GM13976 (cell line): ENCODE measurements at regions not wholly inside any gene's neighbourhood (a gene's known extent, or its start where the extent isn't known, plus 50 kb on each side); places are given as distances from the start of the nearest gene placed in this dataset.

Experiments
- DNase-seq: peaks from one replicate; pipeline ENCODE4 v3.0.0; 2012; ENCODE audit warnings: low spot score
- in situ Hi-C: fragments of 300-500 bp; cut with MboI; formaldehyde crosslinking; loops from one replicate; pipeline ENCODE4 v1.12.0; 2022; ENCODE audit warnings: low sequenced_read_pairs, mixed read lengths, inconsistent platforms; ENCODE audit not compliant: unreplicated experiment
- TF ChIP-seq, protein P1 (sequence below): IDR thresholded peaks from 2 replicates; pipeline ENCODE4 v1.5.1; 2012; ENCODE audit warnings: borderline replicate concordance, mild to moderate bottlenecking; ENCODE audit not compliant: insufficient read depth; ENCODE audit errors: extremely low read depth, missing control alignments, control extremely low read depth

DNA sequence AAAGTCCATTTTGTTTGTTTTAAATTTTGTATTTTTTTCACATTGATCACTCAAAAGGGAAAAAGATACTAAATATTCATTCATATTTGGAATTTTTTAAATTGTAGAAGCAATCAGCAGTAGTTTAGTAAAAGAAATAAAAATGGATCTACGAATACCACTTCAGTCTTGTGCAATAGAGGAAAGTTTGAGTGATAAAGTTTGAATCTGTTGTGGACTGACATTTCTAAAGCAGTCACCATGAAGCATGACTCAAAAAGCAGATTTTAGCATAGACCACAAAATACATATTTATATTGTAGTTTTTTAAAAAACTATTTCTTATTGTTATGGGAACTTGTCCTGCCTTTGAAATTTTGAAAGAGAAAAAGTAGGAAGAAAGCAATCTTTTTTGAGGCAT is 520.5 kb upstream of the ZEB2 start:
- TF ChIP-seq, protein P1, sequence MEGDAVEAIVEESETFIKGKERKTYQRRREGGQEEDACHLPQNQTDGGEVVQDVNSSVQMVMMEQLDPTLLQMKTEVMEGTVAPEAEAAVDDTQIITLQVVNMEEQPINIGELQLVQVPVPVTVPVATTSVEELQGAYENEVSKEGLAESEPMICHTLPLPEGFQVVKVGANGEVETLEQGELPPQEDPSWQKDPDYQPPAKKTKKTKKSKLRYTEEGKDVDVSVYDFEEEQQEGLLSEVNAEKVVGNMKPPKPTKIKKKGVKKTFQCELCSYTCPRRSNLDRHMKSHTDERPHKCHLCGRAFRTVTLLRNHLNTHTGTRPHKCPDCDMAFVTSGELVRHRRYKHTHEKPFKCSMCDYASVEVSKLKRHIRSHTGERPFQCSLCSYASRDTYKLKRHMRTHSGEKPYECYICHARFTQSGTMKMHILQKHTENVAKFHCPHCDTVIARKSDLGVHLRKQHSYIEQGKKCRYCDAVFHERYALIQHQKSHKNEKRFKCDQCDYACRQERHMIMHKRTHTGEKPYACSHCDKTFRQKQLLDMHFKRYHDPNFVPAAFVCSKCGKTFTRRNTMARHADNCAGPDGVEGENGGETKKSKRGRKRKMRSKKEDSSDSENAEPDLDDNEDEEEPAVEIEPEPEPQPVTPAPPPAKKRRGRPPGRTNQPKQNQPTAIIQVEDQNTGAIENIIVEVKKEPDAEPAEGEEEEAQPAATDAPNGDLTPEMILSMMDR, result no peak
- no peak for DNase-seq
- in situ Hi-C loops, result no loop called here

DNA sequence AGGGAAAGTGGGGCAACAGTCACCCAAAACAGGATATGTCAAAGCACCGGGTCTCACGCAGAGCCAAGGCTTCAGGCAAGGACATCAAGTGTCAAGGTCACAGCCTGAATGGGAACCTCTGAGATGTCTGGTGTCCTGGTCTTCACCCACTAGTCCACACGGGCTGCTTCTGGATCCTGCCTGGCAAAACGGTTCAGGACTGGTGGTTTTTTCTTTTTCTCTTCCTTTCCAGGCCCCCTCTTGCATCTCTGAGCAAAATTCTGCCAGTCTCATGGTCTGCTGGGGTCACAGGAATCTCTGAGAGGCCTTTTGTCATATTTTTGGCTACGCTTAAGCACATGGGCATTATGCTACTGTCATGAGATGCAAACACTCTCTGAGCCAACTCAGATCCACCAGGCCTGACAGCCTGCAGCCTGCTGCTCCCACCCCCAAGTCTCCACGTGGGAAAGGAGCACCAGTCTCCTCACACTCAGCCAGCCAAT is 518.2 kb upstream of the ZEB2 start:
- in situ Hi-C loops, result no loop called here
- TF ChIP-seq, protein P1, result no peak
- DNase-seq, result no peak

DNA sequence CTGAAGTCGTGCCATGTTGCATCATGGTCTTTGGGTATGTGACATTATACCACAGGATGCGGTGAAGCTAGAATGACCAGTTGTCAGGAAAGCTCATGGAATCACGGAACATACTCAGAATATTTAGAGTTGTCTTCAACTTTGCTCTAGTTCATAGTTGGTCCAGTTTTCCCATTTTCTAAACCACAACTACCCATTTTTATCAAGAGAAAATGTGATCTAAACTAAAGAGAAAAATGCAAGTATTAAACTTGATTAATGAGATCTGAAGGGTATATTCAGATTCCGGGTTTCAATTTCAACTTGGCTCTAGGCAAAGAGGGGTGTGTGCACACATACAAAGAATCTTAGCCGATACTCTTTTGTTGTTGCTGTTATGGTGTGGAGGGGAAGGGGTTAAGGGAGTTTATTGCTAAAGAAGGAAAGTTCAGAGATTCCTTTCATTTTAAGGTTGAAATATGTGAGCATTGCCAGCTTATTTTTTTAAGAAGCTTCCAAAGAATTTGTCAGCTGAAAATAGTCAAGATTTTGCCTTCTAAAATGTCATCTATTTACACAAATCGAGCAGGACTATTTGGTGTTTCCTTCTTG is 516.6 kb upstream of the ZEB2 start:
- TF ChIP-seq, protein P1, result no peak
- no peak for DNase-seq
- in situ Hi-C loops, result no loop called here

DNA sequence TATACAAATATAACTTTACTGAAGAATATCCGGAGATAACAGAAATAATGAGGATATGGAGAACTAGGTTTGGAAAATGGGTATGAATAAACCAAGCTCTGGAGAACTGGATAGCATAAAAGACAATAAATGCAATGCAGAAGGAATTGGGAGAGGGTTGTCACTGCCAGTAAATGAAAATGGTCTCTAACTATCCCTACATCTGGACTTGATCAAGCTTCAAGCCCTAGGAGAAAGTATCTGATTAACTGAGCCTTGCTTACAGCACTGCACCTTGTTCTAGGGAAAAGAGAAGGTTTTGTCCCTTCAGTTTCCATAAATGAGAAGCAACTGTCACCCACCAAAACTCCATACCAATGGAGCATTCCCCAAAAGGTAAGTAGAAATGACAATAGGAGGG is 514.6 kb upstream of the ZEB2 start:
- in situ Hi-C loops, result no loop called here
- DNase-seq, result no peak
- TF ChIP-seq, protein P1, result no peak

DNA sequence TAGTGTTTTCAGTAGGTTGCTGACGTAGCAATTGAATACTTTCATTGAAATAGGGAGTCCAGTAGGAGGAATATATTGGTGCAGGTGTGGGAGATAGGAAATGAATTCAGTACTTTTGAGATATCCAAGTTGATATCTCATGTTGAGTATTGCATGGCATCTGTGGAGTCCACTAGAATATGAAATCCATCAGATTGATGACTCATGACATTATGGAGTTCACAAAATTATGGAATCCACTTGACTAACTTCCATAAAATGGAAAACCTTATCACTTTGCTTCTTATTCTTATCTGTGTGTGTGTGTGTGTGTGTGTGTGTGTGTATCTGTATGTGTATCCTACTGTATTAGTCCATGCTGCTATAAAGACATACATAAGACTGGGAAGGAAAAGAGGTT is 513.5 kb upstream of the ZEB2 start:
- in situ Hi-C loops, result no loop called here
- TF ChIP-seq, protein P1, result no peak

DNA sequence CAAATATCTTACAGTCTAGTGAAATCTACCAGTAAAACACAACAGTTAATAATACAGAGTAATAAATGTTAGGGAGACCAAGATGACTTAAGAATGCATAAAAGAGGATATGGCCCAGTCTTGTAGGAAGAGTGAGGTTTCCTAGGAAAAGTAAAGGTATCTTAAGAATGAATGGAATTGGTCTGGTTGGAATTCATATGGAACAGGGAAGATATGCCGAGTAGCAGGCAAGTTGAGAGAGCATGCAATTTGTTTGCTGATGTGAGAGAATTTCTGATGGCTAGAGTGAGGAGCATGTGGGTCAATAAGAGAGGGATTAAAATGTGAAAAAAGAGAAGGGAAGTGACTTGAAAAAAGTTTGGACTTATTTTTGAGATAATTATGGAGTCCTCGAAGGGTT is 512.9 kb upstream of the ZEB2 start:
- TF ChIP-seq, protein P1, result no peak
- DNase-seq, result no peak
- in situ Hi-C loops, result no loop called here

More for the DNA sequence above, 513.5 kb upstream of the ZEB2 start:
- DNase-seq, result no peak
